Heart left ventricle (tissue), 16 donors: ENCODE measurements at regions not wholly inside any gene's neighbourhood (a gene's known extent, or its start where the extent isn't known, plus 50 kb on each side); places are given as distances from the start of the nearest gene placed in this dataset.

ENCODE experiments used
- ATAC-seq, 4 donors: fragments of 200-7000 bp; cut with Tn5 transposase; one replicate each; pipeline ENCODE4 v1.9.1; 2020 to 2022; ENCODE audit warnings: moderate library complexity in 4 of 4, mild to moderate bottlenecking in 3 of 4, moderate number of reproducible peaks in 1 of 4
- DNase-seq, 5 donors: peaks; one replicate each; pipeline ENCODE4 v3.0.0-alpha.2; 2020
- H3K27ac ChIP-seq, 12 donors: fragments of 200-600 bp; sonication (generic) in 4 of 12; one replicate each; pipeline versions ENCODE4 v1.5.0 to v1.8.0; 2016 to 2022; ENCODE audit warnings: mild to moderate bottlenecking in 2 of 12
- H3K27me3 ChIP-seq, 9 donors: fragments of 200-600 bp; sonication (generic) in 2 of 9; one replicate each; pipeline versions ENCODE4 v1.5.1 to v1.8.0; 2016 to 2022; ENCODE audit warnings: mild to moderate bottlenecking in 3 of 9
- H3K36me3 ChIP-seq, 9 donors: fragments of 200-600 bp; sonication (generic) in 2 of 9; one replicate each; pipeline versions ENCODE4 v1.5.0 to v1.8.0; 2018 to 2022; ENCODE audit warnings: mild to moderate bottlenecking in 2 of 9
- H3K4me1 ChIP-seq, 12 donors: fragments of 200-600 bp; sonication (generic) in 4 of 12; one replicate each; pipeline versions ENCODE4 v1.5.0 to v1.8.0; 2016 to 2022; ENCODE audit warnings: mild to moderate bottlenecking in 3 of 12
- H3K4me3 ChIP-seq, 12 donors: fragments of 200-600 bp; sonication (generic) in 4 of 12; one replicate each; pipeline versions ENCODE4 v1.5.0 to v1.8.0; 2017 to 2022; ENCODE audit warnings: mild to moderate bottlenecking in 9 of 12, moderate library complexity in 4 of 12
- H3K9me3 ChIP-seq, 12 donors: fragments of 200-600 bp; sonication (generic) in 4 of 12; one replicate each; pipeline versions ENCODE4 v1.5.0 to v1.8.0; 2016 to 2022; ENCODE audit warnings: mild to moderate bottlenecking in 1 of 12
- CTCF ChIP-seq, 12 donors: fragments of 200-600 bp; sonication (generic) in 4 of 12; IDR thresholded peaks; one replicate each; pipeline versions ENCODE4 v1.5.0 to v1.8.0; 2018 to 2022; ENCODE audit warnings: antibody characterized with exemption in 12 of 12, mild to moderate bottlenecking in 5 of 12
- POLR2A ChIP-seq, 2 donors: fragments of 450-650 bp; IDR thresholded peaks; one replicate each; pipeline ENCODE4 v1.6.1; 2017; ENCODE audit warnings: antibody characterized with exemption in 2 of 2, mild to moderate bottlenecking in 2 of 2, moderate library complexity in 2 of 2
- WGBS, 4 donors: extraction: QIAGEN DNeasy Blood & Tissue Kit in 2 of 4; methylation state at CpG; one replicate each; pipeline versions ENCODE4 v1.1.5 to v1.1.7; 2013 to 2018; 5-methylcytosine and 5-hydroxymethylcytosine counted together
- intact Hi-C, 10 donors: fragments of 100-400 bp; cut with DNase I; formaldehyde crosslinking; loops; one replicate each; pipeline versions ENCODE4 v1.11.1 to v1.14.2; 2022
- donor health status: ischemic (EF 13 %, LVEDD 7.1; RV severe dilation, severe dysfunction).
- donor health status: healthy with polysubstance abuse.
- donor health status: DM: no; HTN: yes; CAD: no.
- donor health status: DM: no; HTN: no; CAD: no.
- donor health status: ischemic (EF 25% LVEDD 6.9; RV normal size, moderate dysfunction).
- donor health status: ischemic (EF 25% LVEDD 5.7; RV mildly dilated, moderate dysfunction).
- donor health status: healthy.
- donor health status: DM: yes; HTN: yes; CAD: no.
- donor health status: ischemic (EF 35%, LVEDD 5.7; RV mildly dilated, moderate dysfunction).
- donor health status: nonischemic (EF 11% LVEDD 7.7; RV severe dilation, severe dysfunction).
- donor health status: DM: yes; HTN: yes; CAD: no.
- donor health status: PGD.
- donor health status: ischemic (EF 29% LVEDD 5.4; RV normal size, mild dysfunction).
- donor health status: nonischemic (EF 23%, LVEDD 6.1; RV moderate dilation, normal function).

- 49 to 56% (median 53%) methylated on average over 13 to 15 of the region's 15 CpGs for WGBS, 4 donors
- peaks cover 0 to 19% (median 9%) of the 10 kb centered on the region in 12 donors for H3K4me1 ChIP-seq
- no peaks in the 10 kb centered on the region for H3K36me3 ChIP-seq
- intact Hi-C loops: loop anchor here (1.0 to 10.0 kb wide), 14 partner anchors 133 to 377 kb away; partner anchors contain the start of gene LOXHD1 (in 6 of the 10)
- no peaks in the 10 kb centered on the region for H3K27me3 ChIP-seq
- ATAC-seq (peak; percentile 80 to 94 (median 84)), DNase-seq (peak; percentile 57 to 76 (median 63))
- TF ChIP-seq POLR2A (IDR thresholded peaks at IDR 0.05) (no peak), CTCF (IDR thresholded peaks at IDR 0.05) (peak; percentile 84 to 98 (median 94))
- no peak overlapping the region for H3K4me3 ChIP-seq
- H3K27ac ChIP-seq: no peak overlapping the region
- no peaks in the 10 kb centered on the region for H3K9me3 ChIP-seq
These were observed 177.3 kb downstream of the HAUS1 start for GRCh38 chr18:46281185-46282176.

GRCh38 chr18:46282177-46282570 is 178.0 kb downstream of the HAUS1 start:
- no peaks in the 10 kb centered on the region for H3K9me3 ChIP-seq
- TF ChIP-seq CTCF (IDR thresholded peaks at IDR 0.05) (no peak), POLR2A (IDR thresholded peaks at IDR 0.05) (no peak)
- no peaks in the 10 kb centered on the region for H3K36me3 ChIP-seq
- no peak overlapping the region for H3K27ac ChIP-seq
- H3K4me1 ChIP-seq: peaks cover 0 to 19% (median 9%) of the 10 kb centered on the region in 12 donors
- intact Hi-C loops: loop anchor here in 9 of 10 donors (2.0 to 10.0 kb wide), 12 partner anchors 133 to 377 kb away; partner anchors contain the start of gene LOXHD1 (in 5 of the 9)
- H3K27me3 ChIP-seq: no peaks in the 10 kb centered on the region
- DNase-seq: no peak
- H3K4me3 ChIP-seq: no peak overlapping the region
- no peak for ATAC-seq
- WGBS, 4 donors: 96 to 97% (median 96%) methylated on average over 5 to 7 of the region's 7 CpGs

DNA sequence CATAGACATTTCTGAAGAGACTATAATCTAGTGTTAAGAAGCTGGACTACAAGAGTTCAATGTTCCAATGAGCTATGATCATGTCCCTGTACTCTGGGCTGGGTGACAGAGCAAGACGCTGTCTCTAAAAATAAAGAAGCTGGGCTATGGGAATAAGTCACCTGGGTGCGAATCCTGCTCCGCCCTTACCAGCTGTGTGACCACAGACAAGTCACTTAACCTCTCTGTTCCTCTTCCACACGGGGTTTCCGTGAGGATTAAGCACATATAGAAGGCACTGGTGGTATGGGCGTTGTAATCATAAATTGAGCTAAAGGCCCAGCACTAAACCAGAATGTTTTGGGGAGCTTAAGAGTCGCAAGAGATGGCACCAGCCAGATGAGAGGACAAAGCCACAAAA is 178.5 kb downstream of the HAUS1 start:
- Histone ChIP-seq H3K36me3 (no peaks in the 10 kb centered on the region), H3K9me3 (no peaks in the 10 kb centered on the region), H3K4me3 (no peak overlapping the region), H3K27me3 (no peaks in the 10 kb centered on the region), H3K27ac (no peak overlapping the region), H3K4me1 (peaks cover 0 to 18% (median 9%) of the 10 kb centered on the region in 12 donors)
- intact Hi-C loops: loop anchor here in 9 of 10 donors (2.0 to 10.0 kb wide), 12 partner anchors 132 to 376 kb away; partner anchors contain the start of gene LOXHD1 (in 5 of the 9)
- 93 to 96% (median 94%) methylated on average over 7 of the region's 7 CpGs for WGBS, 4 donors
- DNase-seq (no peak), ATAC-seq (no peak)
- no peak for TF ChIP-seq POLR2A (IDR thresholded peaks at IDR 0.05)

DNA sequence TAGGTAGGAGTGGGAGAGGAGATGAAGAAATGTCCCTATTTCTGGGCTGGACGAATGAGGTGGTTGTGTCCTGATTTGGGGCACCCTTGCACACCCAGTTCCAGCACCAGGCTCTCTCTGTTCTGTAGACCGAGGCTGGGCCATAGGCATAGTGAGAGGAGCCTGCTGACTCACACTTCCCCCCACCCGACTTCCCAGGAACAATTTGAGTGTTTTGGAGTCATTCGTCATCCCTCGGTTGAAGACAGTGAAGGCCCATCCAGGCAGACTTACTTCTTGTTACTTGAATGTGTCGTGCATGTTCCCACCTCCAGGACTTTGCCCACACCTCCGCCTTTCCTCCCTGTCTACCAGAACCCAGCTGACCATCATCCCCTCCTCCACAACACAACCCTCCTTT is 179.1 kb downstream of the HAUS1 start:
- 70 to 87% (median 77%) methylated on average over 7 of the region's 7 CpGs for WGBS, 4 donors
- Histone ChIP-seq H3K27ac (no peak overlapping the region), H3K4me3 (no peak overlapping the region), H3K9me3 (no peaks in the 10 kb centered on the region), H3K36me3 (no peaks in the 10 kb centered on the region), H3K27me3 (no peaks in the 10 kb centered on the region), H3K4me1 (peaks cover 0 to 12% (median 5%) of the 10 kb centered on the region in 12 donors)
- DNase-seq: no peak
- no peak for ATAC-seq
- intact Hi-C loops: loop anchor here in 9 of 10 donors (2.0 to 10.0 kb wide), 12 partner anchors 132 to 376 kb away; partner anchors contain the start of gene LOXHD1 (in 5 of the 9)
- no peak for TF ChIP-seq POLR2A (IDR thresholded peaks at IDR 0.05)
- TF ChIP-seq CTCF (IDR thresholded peaks at IDR 0.05): no peak
